Retinal pigment epithelial cell (primary cell): ENCODE measurements at regions not wholly inside any gene's neighbourhood (a gene's known extent, or its start where the extent isn't known, plus 50 kb on each side); places are given as distances from the start of the nearest gene placed in this dataset.

Experiments
- DNase-seq: peaks from one replicate; pipeline ENCODE4 v3.0.0-alpha.2; 2010; ENCODE audit warnings: low read depth
- H3K4me3 ChIP-seq: 2 replicates; pipeline ENCODE4 v1.5.1; 2011; ENCODE audit warnings: mild to moderate bottlenecking, low read length, control low read depth, moderate library complexity
- TF ChIP-seq, protein P1 (sequence below): conservative IDR thresholded peaks from 2 replicates; pipeline ENCODE4 v1.5.1; 2011; ENCODE audit warnings: low read depth, low read length, control low read depth, inconsistent platforms

- no peak overlapping the region for H3K4me3 ChIP-seq
- TF ChIP-seq, protein P1, sequence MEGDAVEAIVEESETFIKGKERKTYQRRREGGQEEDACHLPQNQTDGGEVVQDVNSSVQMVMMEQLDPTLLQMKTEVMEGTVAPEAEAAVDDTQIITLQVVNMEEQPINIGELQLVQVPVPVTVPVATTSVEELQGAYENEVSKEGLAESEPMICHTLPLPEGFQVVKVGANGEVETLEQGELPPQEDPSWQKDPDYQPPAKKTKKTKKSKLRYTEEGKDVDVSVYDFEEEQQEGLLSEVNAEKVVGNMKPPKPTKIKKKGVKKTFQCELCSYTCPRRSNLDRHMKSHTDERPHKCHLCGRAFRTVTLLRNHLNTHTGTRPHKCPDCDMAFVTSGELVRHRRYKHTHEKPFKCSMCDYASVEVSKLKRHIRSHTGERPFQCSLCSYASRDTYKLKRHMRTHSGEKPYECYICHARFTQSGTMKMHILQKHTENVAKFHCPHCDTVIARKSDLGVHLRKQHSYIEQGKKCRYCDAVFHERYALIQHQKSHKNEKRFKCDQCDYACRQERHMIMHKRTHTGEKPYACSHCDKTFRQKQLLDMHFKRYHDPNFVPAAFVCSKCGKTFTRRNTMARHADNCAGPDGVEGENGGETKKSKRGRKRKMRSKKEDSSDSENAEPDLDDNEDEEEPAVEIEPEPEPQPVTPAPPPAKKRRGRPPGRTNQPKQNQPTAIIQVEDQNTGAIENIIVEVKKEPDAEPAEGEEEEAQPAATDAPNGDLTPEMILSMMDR = no peak
- DNase-seq = no peak
Observed at GRCh38 chr3:144097163-144097562, 125.5 kb downstream of the DIPK2A start.

DNA sequence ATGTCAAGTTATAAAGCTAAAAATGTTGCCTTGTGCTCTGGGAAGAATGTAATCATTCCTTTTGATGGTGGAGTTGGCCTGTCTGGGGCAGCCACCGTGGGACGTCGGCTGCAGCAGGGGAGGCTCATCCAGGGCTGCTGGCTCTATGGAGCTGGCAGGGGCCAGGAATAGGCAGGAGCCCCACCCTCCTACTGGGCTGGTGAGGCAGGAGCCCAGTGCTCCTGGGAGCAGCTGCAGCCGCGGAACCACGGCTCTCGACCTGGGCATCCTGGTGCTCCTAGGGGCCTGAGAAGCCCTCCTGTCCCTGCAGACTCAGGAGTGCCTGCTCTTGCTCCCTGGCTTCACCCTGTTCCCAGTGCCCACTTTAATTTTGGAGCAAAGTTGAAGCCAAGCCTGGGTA is 127.1 kb downstream of the DIPK2A start:
- no peak overlapping the region for H3K4me3 ChIP-seq
- TF ChIP-seq, protein P1 = no peak
- DNase-seq = no peak

DNA sequence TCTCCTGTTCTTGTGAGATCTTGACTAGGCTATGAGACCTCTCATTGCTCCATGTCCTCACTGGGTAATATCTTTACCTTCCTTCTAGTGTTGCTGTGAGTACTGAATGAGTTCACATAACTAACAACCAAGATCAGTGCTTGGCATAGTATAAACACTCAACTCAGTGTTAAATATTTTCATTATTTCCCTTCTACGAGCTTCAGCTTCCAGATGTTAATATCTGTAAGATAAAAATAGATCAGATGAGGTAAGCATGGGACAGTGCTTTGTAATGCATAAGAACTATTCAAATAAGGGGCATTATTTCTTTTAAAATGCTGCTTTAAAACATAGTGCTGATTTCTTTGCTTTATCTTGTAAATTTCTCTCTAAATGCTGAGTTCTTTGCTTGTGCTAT is 130.8 kb downstream of the DIPK2A start:
- no peak for DNase-seq
- no peak overlapping the region for H3K4me3 ChIP-seq
- TF ChIP-seq, protein P1 = no peak

- no peak overlapping the region for H3K4me3 ChIP-seq
- peak; percentile 67 for DNase-seq
- TF ChIP-seq, protein P1 = no peak
Observed at GRCh38 chr3:144104186-144104585, 132.6 kb downstream of the DIPK2A start.

GRCh38 chr3:144104679-144105078 is 133.1 kb downstream of the DIPK2A start:
- H3K4me3 ChIP-seq = no peak overlapping the region
- no peak for DNase-seq
- TF ChIP-seq, protein P1 = no peak

- TF ChIP-seq, protein P1 = no peak
- DNase-seq = no peak
- H3K4me3 ChIP-seq = no peak overlapping the region
Observed at GRCh38 chr3:144105542-144105941, 133.9 kb downstream of the DIPK2A start.

GRCh38 chr3:144106970-144107369 is 135.3 kb downstream of the DIPK2A start:
- DNase-seq = no peak
- H3K4me3 ChIP-seq = no peak overlapping the region
- TF ChIP-seq, protein P1 = no peak
